ENCODE measurements at regions not wholly inside any gene's neighbourhood (a gene's known extent, or its start where the extent isn't known, plus 50 kb on each side); places are given as distances from the start of the nearest gene placed in this dataset.

GRCh38 chr16:85470873-85471272 lies 142.2 kb upstream of the GSE1 start:
- H3K4me3 ChIP-seq (ENCODE audit: low read length) = no peak overlapping the region
- no peaks in the 10 kb centered on the region for H4K20me1 ChIP-seq (ENCODE audit: insufficient read depth)
- no peaks in the 10 kb centered on the region for H3K27me3 ChIP-seq (ENCODE audit: insufficient read depth, low read depth, low read length)
- H2AFZ ChIP-seq (ENCODE audit: low read depth, low read length) = no peak overlapping the region
- TF ChIP-seq CTCF (IDR thresholded peaks at IDR 0.05; ENCODE audit: poor library complexity, severe bottlenecking) = no peak
- no peak for TF ChIP-seq TAF1 (IDR thresholded peaks at IDR 0.05; ENCODE audit: low read depth)
- TF ChIP-seq, protein P1, sequence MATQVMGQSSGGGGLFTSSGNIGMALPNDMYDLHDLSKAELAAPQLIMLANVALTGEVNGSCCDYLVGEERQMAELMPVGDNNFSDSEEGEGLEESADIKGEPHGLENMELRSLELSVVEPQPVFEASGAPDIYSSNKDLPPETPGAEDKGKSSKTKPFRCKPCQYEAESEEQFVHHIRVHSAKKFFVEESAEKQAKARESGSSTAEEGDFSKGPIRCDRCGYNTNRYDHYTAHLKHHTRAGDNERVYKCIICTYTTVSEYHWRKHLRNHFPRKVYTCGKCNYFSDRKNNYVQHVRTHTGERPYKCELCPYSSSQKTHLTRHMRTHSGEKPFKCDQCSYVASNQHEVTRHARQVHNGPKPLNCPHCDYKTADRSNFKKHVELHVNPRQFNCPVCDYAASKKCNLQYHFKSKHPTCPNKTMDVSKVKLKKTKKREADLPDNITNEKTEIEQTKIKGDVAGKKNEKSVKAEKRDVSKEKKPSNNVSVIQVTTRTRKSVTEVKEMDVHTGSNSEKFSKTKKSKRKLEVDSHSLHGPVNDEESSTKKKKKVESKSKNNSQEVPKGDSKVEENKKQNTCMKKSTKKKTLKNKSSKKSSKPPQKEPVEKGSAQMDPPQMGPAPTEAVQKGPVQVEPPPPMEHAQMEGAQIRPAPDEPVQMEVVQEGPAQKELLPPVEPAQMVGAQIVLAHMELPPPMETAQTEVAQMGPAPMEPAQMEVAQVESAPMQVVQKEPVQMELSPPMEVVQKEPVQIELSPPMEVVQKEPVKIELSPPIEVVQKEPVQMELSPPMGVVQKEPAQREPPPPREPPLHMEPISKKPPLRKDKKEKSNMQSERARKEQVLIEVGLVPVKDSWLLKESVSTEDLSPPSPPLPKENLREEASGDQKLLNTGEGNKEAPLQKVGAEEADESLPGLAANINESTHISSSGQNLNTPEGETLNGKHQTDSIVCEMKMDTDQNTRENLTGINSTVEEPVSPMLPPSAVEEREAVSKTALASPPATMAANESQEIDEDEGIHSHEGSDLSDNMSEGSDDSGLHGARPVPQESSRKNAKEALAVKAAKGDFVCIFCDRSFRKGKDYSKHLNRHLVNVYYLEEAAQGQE (IDR thresholded peaks at IDR 0.05; ENCODE audit: borderline replicate concordance) = no peak
- no peak for TF ChIP-seq SMC3 (conservative IDR thresholded peaks at IDR 0.05; ENCODE audit: poor library complexity)
- TF ChIP-seq POLR2AphosphoS5 (IDR thresholded peaks at IDR 0.05) = no peak
- no peak for TF ChIP-seq RAD21 (conservative IDR thresholded peaks at IDR 0.05)
- no peak for TF ChIP-seq EP300 (conservative IDR thresholded peaks at IDR 0.05; ENCODE audit: poor library complexity, severe bottlenecking)
- TF ChIP-seq MXI1 (conservative IDR thresholded peaks at IDR 0.05; ENCODE audit: poor library complexity, severe bottlenecking) = no peak
- TF ChIP-seq EZH2 (IDR thresholded peaks at IDR 0.05; ENCODE audit: borderline replicate concordance, insufficient read depth, low read length, poor library complexity, severe bottlenecking) = no peak
- H3K9ac ChIP-seq (ENCODE audit: low read length) = no peak overlapping the region
- peaks cover under 1% of the 10 kb centered on the region for H3K79me2 ChIP-seq (replicated peaks; ENCODE audit: insufficient read depth, low read length)
- H3K36me3 ChIP-seq (ENCODE audit: insufficient read depth, low read length) = no peaks in the 10 kb centered on the region
- H3K4me2 ChIP-seq (ENCODE audit: low read length) = no peak overlapping the region
- no peaks in the 10 kb centered on the region for H3F3A ChIP-seq (ENCODE audit: insufficient read depth, low read length, poor library complexity, severe bottlenecking)
- no peaks in the 10 kb centered on the region for H3K9me2 ChIP-seq (ENCODE audit: insufficient read depth, low read length)
- H3K9me3 ChIP-seq (ENCODE audit: low read length) = no peaks in the 10 kb centered on the region
- no peak overlapping the region for H3K27ac ChIP-seq (ENCODE audit: low read length)

- no peak overlapping the region for H3K27ac ChIP-seq (ENCODE audit: low read length)
- H3K4me2 ChIP-seq (ENCODE audit: low read length) = no peak overlapping the region
- H3K4me3 ChIP-seq (ENCODE audit: low read length) = no peak overlapping the region
- H3K36me3 ChIP-seq (ENCODE audit: insufficient read depth, low read length) = no peaks in the 10 kb centered on the region
- H3F3A ChIP-seq (ENCODE audit: insufficient read depth, low read length, poor library complexity, severe bottlenecking) = no peaks in the 10 kb centered on the region
- no peaks in the 10 kb centered on the region for H4K20me1 ChIP-seq (ENCODE audit: insufficient read depth)
- no peaks in the 10 kb centered on the region for H3K9me2 ChIP-seq (ENCODE audit: insufficient read depth, low read length)
- no peak overlapping the region for H3K9ac ChIP-seq (ENCODE audit: low read length)
- no peak for TF ChIP-seq EZH2 (IDR thresholded peaks at IDR 0.05; ENCODE audit: borderline replicate concordance, insufficient read depth, low read length, poor library complexity, severe bottlenecking)
- no peak for TF ChIP-seq RAD21 (conservative IDR thresholded peaks at IDR 0.05)
- TF ChIP-seq TAF1 (IDR thresholded peaks at IDR 0.05; ENCODE audit: low read depth) = no peak
- TF ChIP-seq CTCF (IDR thresholded peaks at IDR 0.05; ENCODE audit: poor library complexity, severe bottlenecking) = no peak
- no peak for TF ChIP-seq MXI1 (conservative IDR thresholded peaks at IDR 0.05; ENCODE audit: poor library complexity, severe bottlenecking)
- TF ChIP-seq POLR2AphosphoS5 (IDR thresholded peaks at IDR 0.05) = no peak
- TF ChIP-seq, protein P1 (IDR thresholded peaks at IDR 0.05; ENCODE audit: borderline replicate concordance) = no peak
- no peak for TF ChIP-seq SMC3 (conservative IDR thresholded peaks at IDR 0.05; ENCODE audit: poor library complexity)
- TF ChIP-seq EP300 (conservative IDR thresholded peaks at IDR 0.05; ENCODE audit: poor library complexity, severe bottlenecking) = no peak
- H3K79me2 ChIP-seq (replicated peaks; ENCODE audit: insufficient read depth, low read length) = peaks cover 3% of the 10 kb centered on the region
- no peaks in the 10 kb centered on the region for H3K9me3 ChIP-seq (ENCODE audit: low read length)
- H3K27me3 ChIP-seq (ENCODE audit: insufficient read depth, low read depth, low read length) = no peaks in the 10 kb centered on the region
- H2AFZ ChIP-seq (ENCODE audit: low read depth, low read length) = no peak overlapping the region
These were observed 141.4 kb upstream of the GSE1 start for GRCh38 chr16:85471469-85472431.
